K562 (cell line): ENCODE measurements at regions not wholly inside any gene's neighbourhood (a gene's known extent, or its start where the extent isn't known, plus 50 kb on each side); places are given as distances from the start of the nearest gene placed in this dataset.
"Not testable (repeated sequence)": the region's sequence is repeated elsewhere in the genome, so short reads cannot be mapped to it uniquely, and the experiment has no call there.

Experiments
- ATAC-seq: fragments of 200-7000 bp; cut with Tn5 transposase; 3 replicates; pipeline ENCODE4 v1.9.1; 2020; ENCODE audit warnings: moderate library complexity
- BruUV-seq: library from RNA; stranded (reverse); fragments of 400-500 nt; replicated peaks from 2 replicates; lab custom pipeline; 2021; lab: Mats Ljungman, UMichigan
- CTCF ChIA-PET: fragments of 300-600 bp; formaldehyde crosslinking; extraction: SDS; loops from one replicate; lab custom pipeline; 2021; ENCODE audit warnings: low intra/inter-chr PET ratio; lab: Yijun Ruan, JAX
- POLR2A ChIA-PET: fragments of 300-600, 350-650 bp; sonication (Branson Sonifier 250); formaldehyde crosslinking; extraction: SDS; loops from one replicate; lab custom pipeline; 2021; ENCODE audit warnings: antibody characterized with exemption, inconsistent platforms; lab: Yijun Ruan, JAX
- DNase-seq, 4 experiments: peaks; one replicate each; pipeline versions ENCODE4 v3.0.0 to v3.0.0-alpha.2; 2011 to 2018; ENCODE audit warnings: low spot score in 3 of 4, mixed read lengths in 3 of 4; ENCODE audit errors: extremely low read depth in 1 of 4
- FAIRE-seq: peaks from 2 replicates; lab custom pipeline; 2011; peaks lifted over from hg19 to GRCh38; lab: Jason Lieb, UNC
- H2AFZ ChIP-seq: 2 replicates; pipeline ENCODE4 v1.6.0; 2011; ENCODE audit warnings: low read depth, low read length, control low read depth, inconsistent platforms
- H3K27ac ChIP-seq: fragments of 200-600 bp; 3 replicates; pipeline ENCODE4 v1.8.0; 2011; ENCODE audit warnings: low read depth, mild to moderate bottlenecking, control low read depth, inconsistent platforms, low read length, moderate library complexity, mixed read lengths; ENCODE audit errors: extremely low read depth
- H3K27me3 ChIP-seq, 2 experiments: fragments of 300-600 bp in 1 of 2; 2 replicates in 1 of 2; 3 replicates in 1 of 2; pipeline versions ENCODE4 v1.6.0 to v1.8.0; 2011; ENCODE audit warnings: inconsistent platforms in 2 of 2, low read length in 2 of 2, mild to moderate bottlenecking in 1 of 2, mixed read lengths in 1 of 2, moderate library complexity in 1 of 2; ENCODE audit not compliant: control insufficient read depth in 2 of 2, insufficient read depth in 2 of 2
- H3K36me3 ChIP-seq: fragments of 300-600 bp; 3 replicates; pipeline ENCODE4 v1.8.0; 2011; ENCODE audit warnings: mild to moderate bottlenecking, low read length, inconsistent platforms; ENCODE audit not compliant: control insufficient read depth, insufficient read depth
- H3K4me1 ChIP-seq, 2 experiments: fragments of 200-600 bp in 1 of 2; replicated peaks in 1 of 2; 2 replicates in 1 of 2; 3 replicates in 1 of 2; pipeline versions ENCODE4 v1.5.1 to v1.8.0; 2011; ENCODE audit warnings: inconsistent platforms in 2 of 2, low read length in 2 of 2, mild to moderate bottlenecking in 1 of 2, mixed read lengths in 1 of 2, moderate library complexity in 1 of 2; ENCODE audit not compliant: control insufficient read depth in 2 of 2, insufficient read depth in 2 of 2
- H3K4me2 ChIP-seq: 2 replicates; pipeline ENCODE4 v1.6.1; 2011; ENCODE audit warnings: low read length, control low read depth, inconsistent platforms, mixed read lengths; ENCODE audit not compliant: insufficient read depth
- H3K4me3 ChIP-seq: fragments of 200-600 bp; sonication (generic), shearing (Covaris generic); 2 replicates; pipeline ENCODE4 v1.5.1; 2016; ENCODE audit warnings: control low read depth, inconsistent platforms
- H3K79me2 ChIP-seq: fragments of 200-600 bp; 3 replicates; pipeline ENCODE4 v1.8.0; 2011; ENCODE audit warnings: low read length, inconsistent platforms; ENCODE audit not compliant: control insufficient read depth, insufficient read depth
- H3K9ac ChIP-seq, 2 experiments: 2 replicates each; pipeline versions ENCODE4 v1.6.0 to v1.6.1; 2011; ENCODE audit warnings: low read depth in 2 of 2, low read length in 2 of 2, control low read depth in 1 of 2, inconsistent platforms in 1 of 2, mild to moderate bottlenecking in 1 of 2, mixed read lengths in 1 of 2; ENCODE audit not compliant: insufficient read depth in 1 of 2
- H3K9me1 ChIP-seq: one replicate; pipeline ENCODE4 v1.6.0; 2011; ENCODE audit warnings: inconsistent platforms, mild to moderate bottlenecking, low read length, moderate library complexity; ENCODE audit not compliant: control insufficient read depth, insufficient read depth
- H3K9me3 ChIP-seq: replicated peaks from 2 replicates; pipeline ENCODE4 v1.5.1; 2011; ENCODE audit warnings: low read depth, low read length, inconsistent platforms; ENCODE audit not compliant: control insufficient read depth, insufficient read depth
- H4K20me1 ChIP-seq: replicated peaks from 2 replicates; pipeline ENCODE4 v1.6.1; 2011; ENCODE audit warnings: low read length, inconsistent platforms, mixed read lengths; ENCODE audit not compliant: control insufficient read depth, insufficient read depth
- RAD21 ChIP-seq, 2 experiments: fragments of 250-450 bp in 1 of 2; fragments of 450-650 bp in 1 of 2; sonication (Bioruptor Pico) in 1 of 2; formaldehyde crosslinking in 1 of 2; IDR thresholded peaks in 1 of 2; conservative IDR thresholded peaks in 1 of 2; 2 replicates each; pipeline versions ENCODE4 v1.4.0 to v1.8.0; 2020 to 2022; ENCODE audit warnings: mild to moderate bottlenecking in 2 of 2, moderate library complexity in 1 of 2
- WGBS: fragments of 100-300 bp; shearing (Covaris generic); methylation state at CpG from one replicate; pipeline ENCODE4 v1.1.6; 2016; ENCODE audit warnings: low coverage, mixed read lengths; ENCODE audit not compliant: insufficient coverage; ENCODE audit errors: missing lambda C conversion rate; 5-methylcytosine and 5-hydroxymethylcytosine counted together
- in situ Hi-C: fragments of 300-500 bp; cut with MboI; formaldehyde crosslinking; loops from 4 replicates; pipeline ENCODE4 v1.15.0; 2018; ENCODE audit warnings: inconsistent platforms, mixed read lengths
- intact Hi-C: fragments of 100-400 bp; cut with micrococcal nuclease; formaldehyde crosslinking; loops from 2 replicates; pipeline ENCODE4 v1.14.2; 2022
- TF ChIP-seq, protein P1 (sequence below), 2 experiments: fragments of 450-650 bp; formaldehyde crosslinking in 1 of 2; IDR thresholded peaks; 2 replicates each; pipeline versions ENCODE4 v1.4.0 to v1.6.1; 2014 to 2020; ENCODE audit warnings: mild to moderate bottlenecking in 2 of 2, borderline replicate concordance in 1 of 2, low read depth in 1 of 2
- TF ChIP-seq, protein P2 (sequence below), 3 experiments: IDR thresholded peaks in 2 of 3; conservative IDR thresholded peaks in 1 of 3; 2 replicates each; pipeline ENCODE4 v1.5.1; 2011 to 2012; ENCODE audit warnings: low read length in 3 of 3, mild to moderate bottlenecking in 3 of 3, control low read depth in 2 of 3, improper control_type of control experiment in 1 of 3, inconsistent platforms in 1 of 3, low read depth in 1 of 3, mixed read lengths in 1 of 3, moderate library complexity in 1 of 3; ENCODE audit not compliant: insufficient read depth in 2 of 3

DNA sequence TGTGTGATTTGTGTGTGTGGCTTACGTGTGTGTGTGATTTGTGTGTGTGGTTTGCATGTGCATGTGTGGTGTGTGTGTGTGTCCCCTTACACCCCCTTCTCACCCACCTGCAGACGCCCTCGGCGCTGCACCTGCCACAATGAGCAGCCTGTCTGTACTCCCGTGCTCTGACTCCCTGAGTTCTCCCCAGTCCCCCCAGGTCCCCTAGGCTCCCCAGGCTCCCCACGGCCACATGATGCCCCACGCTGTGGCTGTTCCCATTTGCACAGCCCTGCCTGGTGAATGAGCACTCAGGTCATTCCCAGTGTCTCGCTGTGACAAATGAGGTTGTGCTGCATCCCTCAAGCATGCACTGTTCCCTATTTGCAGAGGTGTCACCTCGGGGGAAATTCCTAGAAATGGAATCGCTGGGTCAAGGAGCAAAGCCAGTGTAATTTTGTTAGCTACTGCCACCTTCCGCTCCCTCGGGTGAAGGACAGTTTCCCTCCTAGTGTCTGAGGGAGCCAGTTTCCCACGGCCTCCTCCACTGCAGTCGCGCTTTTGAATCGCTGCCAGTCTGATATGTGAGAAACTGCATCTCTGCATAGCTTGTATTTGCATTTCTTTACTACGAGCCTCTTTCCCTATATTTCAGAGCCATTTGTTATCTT is 180.4 kb upstream of the FOXD4L5 start:
- in situ Hi-C loops, intact Hi-C loops, CTCF ChIA-PET, H3K36me3 ChIP-seq, H3K4me3 ChIP-seq, H3K4me2 ChIP-seq, H3K27me3 ChIP-seq, BruUV-seq, H3K4me1 ChIP-seq, H2AFZ ChIP-seq, H4K20me1 ChIP-seq, H3K9me3 ChIP-seq, H3K27ac ChIP-seq: not testable (repeated sequence)
- 13% methylated on average over 7 of the region's 17 CpGs for WGBS
- TF ChIP-seq, protein P1, sequence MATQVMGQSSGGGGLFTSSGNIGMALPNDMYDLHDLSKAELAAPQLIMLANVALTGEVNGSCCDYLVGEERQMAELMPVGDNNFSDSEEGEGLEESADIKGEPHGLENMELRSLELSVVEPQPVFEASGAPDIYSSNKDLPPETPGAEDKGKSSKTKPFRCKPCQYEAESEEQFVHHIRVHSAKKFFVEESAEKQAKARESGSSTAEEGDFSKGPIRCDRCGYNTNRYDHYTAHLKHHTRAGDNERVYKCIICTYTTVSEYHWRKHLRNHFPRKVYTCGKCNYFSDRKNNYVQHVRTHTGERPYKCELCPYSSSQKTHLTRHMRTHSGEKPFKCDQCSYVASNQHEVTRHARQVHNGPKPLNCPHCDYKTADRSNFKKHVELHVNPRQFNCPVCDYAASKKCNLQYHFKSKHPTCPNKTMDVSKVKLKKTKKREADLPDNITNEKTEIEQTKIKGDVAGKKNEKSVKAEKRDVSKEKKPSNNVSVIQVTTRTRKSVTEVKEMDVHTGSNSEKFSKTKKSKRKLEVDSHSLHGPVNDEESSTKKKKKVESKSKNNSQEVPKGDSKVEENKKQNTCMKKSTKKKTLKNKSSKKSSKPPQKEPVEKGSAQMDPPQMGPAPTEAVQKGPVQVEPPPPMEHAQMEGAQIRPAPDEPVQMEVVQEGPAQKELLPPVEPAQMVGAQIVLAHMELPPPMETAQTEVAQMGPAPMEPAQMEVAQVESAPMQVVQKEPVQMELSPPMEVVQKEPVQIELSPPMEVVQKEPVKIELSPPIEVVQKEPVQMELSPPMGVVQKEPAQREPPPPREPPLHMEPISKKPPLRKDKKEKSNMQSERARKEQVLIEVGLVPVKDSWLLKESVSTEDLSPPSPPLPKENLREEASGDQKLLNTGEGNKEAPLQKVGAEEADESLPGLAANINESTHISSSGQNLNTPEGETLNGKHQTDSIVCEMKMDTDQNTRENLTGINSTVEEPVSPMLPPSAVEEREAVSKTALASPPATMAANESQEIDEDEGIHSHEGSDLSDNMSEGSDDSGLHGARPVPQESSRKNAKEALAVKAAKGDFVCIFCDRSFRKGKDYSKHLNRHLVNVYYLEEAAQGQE (IDR thresholded peaks at IDR 0.05; ENCODE audit: borderline replicate concordance) = peak; percentile 21; the same call in 1 of the 2 replicates
- TF ChIP-seq, protein P1 (CRISPR knock-in tag; IDR thresholded peaks at IDR 0.05; ENCODE audit: low read depth) = not testable (repeated sequence)
- TF ChIP-seq, protein P2, sequence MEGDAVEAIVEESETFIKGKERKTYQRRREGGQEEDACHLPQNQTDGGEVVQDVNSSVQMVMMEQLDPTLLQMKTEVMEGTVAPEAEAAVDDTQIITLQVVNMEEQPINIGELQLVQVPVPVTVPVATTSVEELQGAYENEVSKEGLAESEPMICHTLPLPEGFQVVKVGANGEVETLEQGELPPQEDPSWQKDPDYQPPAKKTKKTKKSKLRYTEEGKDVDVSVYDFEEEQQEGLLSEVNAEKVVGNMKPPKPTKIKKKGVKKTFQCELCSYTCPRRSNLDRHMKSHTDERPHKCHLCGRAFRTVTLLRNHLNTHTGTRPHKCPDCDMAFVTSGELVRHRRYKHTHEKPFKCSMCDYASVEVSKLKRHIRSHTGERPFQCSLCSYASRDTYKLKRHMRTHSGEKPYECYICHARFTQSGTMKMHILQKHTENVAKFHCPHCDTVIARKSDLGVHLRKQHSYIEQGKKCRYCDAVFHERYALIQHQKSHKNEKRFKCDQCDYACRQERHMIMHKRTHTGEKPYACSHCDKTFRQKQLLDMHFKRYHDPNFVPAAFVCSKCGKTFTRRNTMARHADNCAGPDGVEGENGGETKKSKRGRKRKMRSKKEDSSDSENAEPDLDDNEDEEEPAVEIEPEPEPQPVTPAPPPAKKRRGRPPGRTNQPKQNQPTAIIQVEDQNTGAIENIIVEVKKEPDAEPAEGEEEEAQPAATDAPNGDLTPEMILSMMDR (IDR thresholded peaks at IDR 0.05 in 2 of 3, conservative IDR thresholded peaks at IDR 0.05 in 1 of 3; ENCODE audit: insufficient read depth in 2 of 3, low read depth in 1 of 3, low read length in 3 of 3) = peak in 1 of 3 experiments; percentile 19; a peak in 3 of 6 replicates
- peak; percentile 25 to 33; a peak in 1 of 4 replicates for TF ChIP-seq RAD21 (CRISPR knock-in tag; conservative IDR thresholded peaks at IDR 0.05 in 1 of 2, IDR thresholded peaks at IDR 0.05 in 1 of 2)
- TF ChIP-seq, all 486 proteins: peak for 3; not testable (repeated sequence) for 483
- H3K9ac ChIP-seq, H3K9me1 ChIP-seq, ATAC-seq, POLR2A ChIA-PET, FAIRE-seq, DNase-seq, H3K79me2 ChIP-seq: not testable (repeated sequence)

DNA sequence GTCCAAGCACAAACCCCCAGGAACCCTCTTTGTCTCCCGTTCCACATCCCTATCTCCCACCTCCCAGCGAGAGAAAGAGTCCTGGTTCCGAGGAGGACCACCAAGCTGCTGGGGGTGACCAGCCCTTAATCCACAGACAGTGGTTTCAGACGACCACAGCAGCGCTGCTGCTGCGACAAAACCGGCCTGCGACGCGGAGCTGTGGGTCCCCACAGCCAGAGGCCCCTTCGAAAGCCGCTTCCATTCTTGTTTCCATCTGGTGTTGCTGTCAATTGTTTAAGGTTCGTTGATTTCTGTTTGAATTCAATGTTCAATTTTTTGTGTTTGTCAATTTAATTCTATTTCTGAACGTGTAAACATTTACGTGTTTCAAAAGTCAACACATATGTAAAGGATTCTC is 177.5 kb upstream of the FOXD4L5 start:
- H4K20me1 ChIP-seq, H3K4me2 ChIP-seq, H3K9me1 ChIP-seq, H3K9me3 ChIP-seq, H3K36me3 ChIP-seq, H3K4me1 ChIP-seq, in situ Hi-C loops, FAIRE-seq, POLR2A ChIA-PET, ATAC-seq, H3K27ac ChIP-seq, CTCF ChIA-PET, H3K79me2 ChIP-seq, intact Hi-C loops, DNase-seq, H3K9ac ChIP-seq, BruUV-seq, H3K27me3 ChIP-seq, H3K4me3 ChIP-seq, H2AFZ ChIP-seq: not testable (repeated sequence)
- WGBS = 52% methylated on average over 7 of the region's 15 CpGs
